ENCODE measurements at regions not wholly inside any gene's neighbourhood (a gene's known extent, or its start where the extent isn't known, plus 50 kb on each side); places are given as distances from the start of the nearest gene placed in this dataset.

- TF ChIP-seq EZH2 (IDR thresholded peaks at IDR 0.05; ENCODE audit: insufficient read depth, poor library complexity, severe bottlenecking), result no peak
- no peak for TF ChIP-seq EZH2phosphoT487 (IDR thresholded peaks at IDR 0.05; ENCODE audit: insufficient read depth, low read depth)
Observed at GRCh38 chr9:13932528-13933267, 381.2 kb downstream of the NFIB start.

Data from GM23248 (cell line).